SIG-M5 treated with dmso at 0.1 percent for 504 hours (cell line): ENCODE measurements at regions not wholly inside any gene's neighbourhood (a gene's known extent, or its start where the extent isn't known, plus 50 kb on each side); places are given as distances from the start of the nearest gene placed in this dataset.
A peak's percentile ranks its signal among the peaks of the same experiment; 100 is the strongest.

Experiments used
- DNase-seq: peaks from one replicate; lab custom pipeline; 2025; ENCODE audit not compliant: unreplicated experiment; lab: John Stamatoyannopoulos, UW

- DNase-seq: no peak
Measured at GRCh38 chr18:66759050-66759828, 155.3 kb upstream of the CDH19 start.

- DNase-seq: no peak
Measured at GRCh38 chr18:66757946-66758345, 154.1 kb upstream of the CDH19 start.

GRCh38 chr18:66754335-66754734 is 150.4 kb upstream of the CDH19 start:
- no peak for DNase-seq

- DNase-seq: no peak
Measured at GRCh38 chr18:66752733-66753132, 148.8 kb upstream of the CDH19 start.

GRCh38 chr18:66749481-66750035 is 145.7 kb upstream of the CDH19 start:
- no peak for DNase-seq

GRCh38 chr18:66749030-66749429 is 145.1 kb upstream of the CDH19 start:
- DNase-seq: no peak

GRCh38 chr18:66742832-66743231 is 138.9 kb upstream of the CDH19 start:
- no peak for DNase-seq

- DNase-seq: no peak
Measured at GRCh38 chr18:66735933-66736332, 132.0 kb upstream of the CDH19 start.

- DNase-seq: no peak
Measured at GRCh38 chr18:66734451-66734850, 130.6 kb upstream of the CDH19 start.

GRCh38 chr18:66731890-66732289 is 128.0 kb upstream of the CDH19 start:
- DNase-seq: no peak

- DNase-seq: no peak
Measured at GRCh38 chr18:66729442-66730239, 125.8 kb upstream of the CDH19 start.

- DNase-seq: no peak
Measured at GRCh38 chr18:66728951-66729350, 125.1 kb upstream of the CDH19 start.

- DNase-seq: peak; percentile 73
Measured at GRCh38 chr18:66727991-66728390, 124.1 kb upstream of the CDH19 start.

- no peak for DNase-seq
Measured at GRCh38 chr18:66724664-66725356, 120.9 kb upstream of the CDH19 start.

- DNase-seq: no peak
Measured at GRCh38 chr18:66722671-66723070, 118.8 kb upstream of the CDH19 start.

- peak; percentile 15 for DNase-seq
Measured at GRCh38 chr18:66708646-66709045, 104.8 kb upstream of the CDH19 start.

GRCh38 chr18:66707473-66707872 is 103.6 kb upstream of the CDH19 start:
- no peak for DNase-seq

GRCh38 chr18:66695281-66695680 is 91.4 kb upstream of the CDH19 start:
- DNase-seq: no peak

- no peak for DNase-seq
Measured at GRCh38 chr18:66694852-66695251, 91.0 kb upstream of the CDH19 start.

- DNase-seq: no peak
Measured at GRCh38 chr18:66687635-66688034, 83.7 kb upstream of the CDH19 start.

- DNase-seq: peak; percentile 32
Measured at GRCh38 chr18:66682855-66683322, 79.0 kb upstream of the CDH19 start.
